Neural cell (in vitro differentiated cells): ENCODE measurements at regions not wholly inside any gene's neighbourhood (a gene's known extent, or its start where the extent isn't known, plus 50 kb on each side); places are given as distances from the start of the nearest gene placed in this dataset.

Experiments used
- EP300 ChIP-seq: fragments of 450-650 bp; conservative IDR thresholded peaks from 2 replicates; pipeline ENCODE4 v1.6.1; 2014; ENCODE audit warnings: antibody characterized with exemption, mild to moderate bottlenecking, moderate library complexity; ENCODE audit not compliant: poor library complexity, severe bottlenecking
- EZH2 ChIP-seq: fragments of 200-600, 300-800 bp; shearing (Covaris generic), sonication (generic); IDR thresholded peaks from 2 replicates; pipeline ENCODE4 v1.6.1; 2014; ENCODE audit warnings: antibody characterized with exemption, low read length, borderline replicate concordance, mild to moderate bottlenecking; ENCODE audit not compliant: insufficient read depth, poor library complexity, severe bottlenecking
- MXI1 ChIP-seq: fragments of 450-650 bp; conservative IDR thresholded peaks from 2 replicates; pipeline ENCODE4 v1.6.1; 2014; ENCODE audit warnings: antibody characterized with exemption, mild to moderate bottlenecking; ENCODE audit not compliant: poor library complexity, severe bottlenecking
- POLR2AphosphoS5 ChIP-seq: IDR thresholded peaks from 2 replicates; pipeline ENCODE4 v1.6.1; 2012
- RAD21 ChIP-seq: fragments of 450-650 bp; conservative IDR thresholded peaks from 2 replicates; pipeline ENCODE4 v1.6.1; 2014; ENCODE audit warnings: antibody characterized with exemption, mild to moderate bottlenecking, moderate library complexity
- SMC3 ChIP-seq: fragments of 450-650 bp; conservative IDR thresholded peaks from 2 replicates; pipeline ENCODE4 v1.6.1; 2014; ENCODE audit warnings: antibody characterized with exemption, mild to moderate bottlenecking, moderate library complexity; ENCODE audit not compliant: poor library complexity
- TF ChIP-seq, protein P1 (sequence below): fragments of 450-650 bp; IDR thresholded peaks from 2 replicates; pipeline ENCODE4 v1.5.1; 2014; ENCODE audit warnings: antibody characterized with exemption, mild to moderate bottlenecking, moderate library complexity; ENCODE audit not compliant: poor library complexity, severe bottlenecking
- TF ChIP-seq, protein P2 (sequence below): IDR thresholded peaks from 2 replicates; pipeline ENCODE4 v1.6.1; 2012; ENCODE audit warnings: borderline replicate concordance

DNA sequence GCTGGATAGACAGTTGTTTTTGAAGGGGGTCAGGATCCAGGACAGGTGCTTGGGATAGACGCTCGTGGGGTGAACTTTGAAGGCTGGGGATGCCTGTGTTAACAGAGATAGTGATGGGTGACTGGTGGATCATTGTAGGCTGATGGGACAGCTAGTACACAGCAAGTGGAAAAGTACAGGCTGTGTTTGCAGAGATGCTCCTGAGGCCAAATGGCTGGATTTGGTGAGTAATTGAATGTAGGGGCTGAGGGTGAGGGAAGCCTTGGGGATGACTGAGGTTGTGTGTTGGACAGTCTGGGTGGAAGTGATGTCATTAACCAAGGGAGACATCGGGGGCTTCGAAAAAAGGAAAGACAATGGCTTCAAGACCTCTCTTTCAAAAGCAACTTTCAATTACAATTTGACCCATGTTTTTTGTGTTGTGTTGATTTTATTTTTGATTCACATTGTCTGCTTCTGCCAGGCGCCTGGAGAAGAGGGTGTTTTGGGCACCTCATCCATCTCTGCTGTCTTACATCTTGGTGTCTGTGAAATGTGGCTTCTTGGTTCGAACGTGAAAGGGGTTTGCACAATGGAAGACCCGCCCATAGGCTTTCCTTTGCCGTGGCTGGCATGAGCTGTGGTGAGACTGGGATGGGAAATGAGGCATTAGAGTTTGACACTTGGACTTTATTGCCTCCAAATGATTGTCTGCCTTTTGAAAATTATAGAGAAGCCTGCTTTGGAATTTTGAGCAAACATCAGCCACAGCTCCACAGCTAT lies 147.5 kb downstream of the FOXD2 start:
- TF ChIP-seq EZH2 (no peak), POLR2AphosphoS5 (no peak), EP300 (no peak), RAD21 (no peak), MXI1 (no peak), SMC3 (no peak)
- TF ChIP-seq, protein P1, sequence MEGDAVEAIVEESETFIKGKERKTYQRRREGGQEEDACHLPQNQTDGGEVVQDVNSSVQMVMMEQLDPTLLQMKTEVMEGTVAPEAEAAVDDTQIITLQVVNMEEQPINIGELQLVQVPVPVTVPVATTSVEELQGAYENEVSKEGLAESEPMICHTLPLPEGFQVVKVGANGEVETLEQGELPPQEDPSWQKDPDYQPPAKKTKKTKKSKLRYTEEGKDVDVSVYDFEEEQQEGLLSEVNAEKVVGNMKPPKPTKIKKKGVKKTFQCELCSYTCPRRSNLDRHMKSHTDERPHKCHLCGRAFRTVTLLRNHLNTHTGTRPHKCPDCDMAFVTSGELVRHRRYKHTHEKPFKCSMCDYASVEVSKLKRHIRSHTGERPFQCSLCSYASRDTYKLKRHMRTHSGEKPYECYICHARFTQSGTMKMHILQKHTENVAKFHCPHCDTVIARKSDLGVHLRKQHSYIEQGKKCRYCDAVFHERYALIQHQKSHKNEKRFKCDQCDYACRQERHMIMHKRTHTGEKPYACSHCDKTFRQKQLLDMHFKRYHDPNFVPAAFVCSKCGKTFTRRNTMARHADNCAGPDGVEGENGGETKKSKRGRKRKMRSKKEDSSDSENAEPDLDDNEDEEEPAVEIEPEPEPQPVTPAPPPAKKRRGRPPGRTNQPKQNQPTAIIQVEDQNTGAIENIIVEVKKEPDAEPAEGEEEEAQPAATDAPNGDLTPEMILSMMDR: no peak
- TF ChIP-seq, protein P2, sequence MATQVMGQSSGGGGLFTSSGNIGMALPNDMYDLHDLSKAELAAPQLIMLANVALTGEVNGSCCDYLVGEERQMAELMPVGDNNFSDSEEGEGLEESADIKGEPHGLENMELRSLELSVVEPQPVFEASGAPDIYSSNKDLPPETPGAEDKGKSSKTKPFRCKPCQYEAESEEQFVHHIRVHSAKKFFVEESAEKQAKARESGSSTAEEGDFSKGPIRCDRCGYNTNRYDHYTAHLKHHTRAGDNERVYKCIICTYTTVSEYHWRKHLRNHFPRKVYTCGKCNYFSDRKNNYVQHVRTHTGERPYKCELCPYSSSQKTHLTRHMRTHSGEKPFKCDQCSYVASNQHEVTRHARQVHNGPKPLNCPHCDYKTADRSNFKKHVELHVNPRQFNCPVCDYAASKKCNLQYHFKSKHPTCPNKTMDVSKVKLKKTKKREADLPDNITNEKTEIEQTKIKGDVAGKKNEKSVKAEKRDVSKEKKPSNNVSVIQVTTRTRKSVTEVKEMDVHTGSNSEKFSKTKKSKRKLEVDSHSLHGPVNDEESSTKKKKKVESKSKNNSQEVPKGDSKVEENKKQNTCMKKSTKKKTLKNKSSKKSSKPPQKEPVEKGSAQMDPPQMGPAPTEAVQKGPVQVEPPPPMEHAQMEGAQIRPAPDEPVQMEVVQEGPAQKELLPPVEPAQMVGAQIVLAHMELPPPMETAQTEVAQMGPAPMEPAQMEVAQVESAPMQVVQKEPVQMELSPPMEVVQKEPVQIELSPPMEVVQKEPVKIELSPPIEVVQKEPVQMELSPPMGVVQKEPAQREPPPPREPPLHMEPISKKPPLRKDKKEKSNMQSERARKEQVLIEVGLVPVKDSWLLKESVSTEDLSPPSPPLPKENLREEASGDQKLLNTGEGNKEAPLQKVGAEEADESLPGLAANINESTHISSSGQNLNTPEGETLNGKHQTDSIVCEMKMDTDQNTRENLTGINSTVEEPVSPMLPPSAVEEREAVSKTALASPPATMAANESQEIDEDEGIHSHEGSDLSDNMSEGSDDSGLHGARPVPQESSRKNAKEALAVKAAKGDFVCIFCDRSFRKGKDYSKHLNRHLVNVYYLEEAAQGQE: no peak
